GM18517 (cell line): ENCODE measurements at regions not wholly inside any gene's neighbourhood (a gene's known extent, or its start where the extent isn't known, plus 50 kb on each side); places are given as distances from the start of the nearest gene placed in this dataset.

ENCODE experiments used
- ATAC-seq: cut with Tn5 transposase; IDR thresholded peaks from one replicate; pipeline ENCODE4 v1.9.1; 2021; ENCODE audit warnings: mild to moderate bottlenecking, moderate library complexity; ENCODE audit not compliant: unreplicated experiment

DNA sequence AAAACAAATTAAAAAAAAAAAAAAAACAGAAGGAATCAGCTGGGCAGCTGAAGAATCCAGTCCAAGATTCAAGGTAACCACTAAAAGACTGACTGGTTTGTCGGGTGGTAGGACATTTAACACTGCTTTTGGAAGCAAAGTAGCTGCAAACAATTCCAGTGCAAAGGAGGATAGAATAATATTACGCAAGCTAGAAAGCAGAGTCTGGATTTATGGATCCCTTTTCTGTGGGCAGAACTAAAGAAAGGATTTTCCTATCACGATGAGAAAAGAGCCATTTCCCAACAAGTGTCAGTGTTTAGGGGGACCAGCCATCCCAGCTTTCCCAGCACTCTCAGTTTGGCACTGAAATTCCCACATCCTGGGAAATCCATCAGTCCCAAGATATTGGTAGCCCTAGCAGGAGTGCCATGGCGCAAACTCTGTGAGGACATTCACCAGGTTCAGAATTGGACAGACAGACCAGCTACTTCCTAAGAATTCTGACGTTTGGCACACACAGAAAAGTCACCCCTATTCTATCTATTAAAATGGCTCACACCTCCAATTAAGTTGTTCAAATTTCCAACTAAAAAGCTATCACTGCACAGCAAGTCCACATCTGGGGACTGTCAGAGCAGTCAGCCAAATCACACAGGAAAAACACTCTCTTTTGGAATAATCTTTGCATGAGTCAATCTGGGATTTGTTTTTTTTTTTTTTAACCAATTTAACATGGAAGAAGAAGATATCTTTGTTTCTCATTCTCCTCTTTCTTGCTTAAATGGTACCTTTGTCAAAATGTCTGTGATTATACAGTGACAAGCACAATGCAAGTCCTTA lies 356.8 kb upstream of the ARID1B start:
- no peak for ATAC-seq

DNA sequence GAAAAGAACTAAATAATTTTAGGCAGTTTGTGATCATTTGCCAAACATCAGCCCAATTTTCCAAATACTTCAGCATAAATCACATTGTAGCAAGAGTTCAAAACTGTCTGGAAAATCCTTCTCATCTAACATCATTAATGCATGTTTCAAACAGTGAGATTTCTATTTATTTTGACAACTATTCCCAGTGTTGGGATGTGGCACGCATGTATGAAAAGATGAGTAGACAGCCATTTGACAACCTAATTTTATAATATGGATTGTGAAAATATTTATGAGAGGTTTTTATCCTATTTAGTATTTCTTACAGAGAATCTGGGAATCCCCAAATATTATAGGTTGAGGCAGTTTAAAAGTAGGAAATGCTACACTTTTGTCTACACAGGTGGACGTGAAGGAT lies 357.6 kb upstream of the ARID1B start:
- ATAC-seq: no peak

DNA sequence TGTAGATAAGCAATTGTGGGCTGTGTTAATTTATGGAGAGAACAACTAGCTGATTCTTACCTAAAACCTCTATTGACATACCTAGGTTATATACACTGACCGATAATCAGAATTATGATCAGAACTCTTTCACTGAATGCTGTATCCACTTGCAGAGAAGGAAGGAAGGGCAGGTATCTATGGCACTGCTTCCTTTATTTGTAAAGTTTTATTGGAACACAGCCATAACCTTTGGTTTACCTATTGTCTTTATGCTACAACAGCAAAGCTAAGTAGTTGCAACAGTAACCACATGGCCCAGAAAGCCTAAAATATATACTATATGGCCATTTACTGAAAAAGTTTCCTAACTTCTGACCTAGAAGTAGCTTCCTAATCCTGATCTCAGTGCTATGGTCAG lies 358.9 kb upstream of the ARID1B start:
- no peak for ATAC-seq

DNA sequence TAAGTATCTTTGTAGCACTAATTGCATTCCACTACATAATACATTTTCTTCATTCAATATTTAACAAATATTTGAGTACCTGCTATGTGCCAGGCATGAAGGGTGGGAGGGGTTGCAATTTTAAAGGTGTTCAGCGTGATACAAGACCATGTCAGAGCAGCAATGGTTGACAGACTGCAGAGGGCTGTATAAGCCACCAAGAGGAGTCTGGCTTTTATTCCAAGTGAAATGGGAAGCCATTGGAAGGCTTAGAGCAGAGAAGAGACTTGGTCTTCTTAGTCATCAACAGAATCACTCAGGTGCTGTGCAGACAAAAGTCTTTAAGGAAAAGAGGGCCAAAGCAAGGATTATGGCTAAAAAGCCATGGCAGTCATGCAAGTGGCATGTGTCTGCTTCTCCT lies 360.8 kb upstream of the ARID1B start:
- no peak for ATAC-seq

DNA sequence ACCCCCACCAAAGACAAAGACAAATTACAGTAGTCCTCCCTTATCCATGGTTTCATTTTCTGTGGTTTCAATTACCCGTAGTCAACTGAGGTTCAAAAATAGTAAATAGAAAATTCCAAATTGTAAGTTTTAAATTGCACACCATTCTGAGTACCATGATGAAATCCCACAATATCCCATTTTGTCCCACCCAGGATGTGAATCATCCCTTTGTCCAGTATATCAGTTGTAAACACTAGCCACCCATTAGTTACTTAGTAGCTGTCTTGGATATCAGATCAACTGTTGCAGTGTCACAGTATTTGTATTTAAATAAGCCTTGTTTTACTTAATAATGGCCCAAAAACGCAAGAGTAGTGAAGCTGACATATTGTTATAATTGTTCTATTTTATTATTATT lies 364.0 kb upstream of the ARID1B start:
- no peak for ATAC-seq

DNA sequence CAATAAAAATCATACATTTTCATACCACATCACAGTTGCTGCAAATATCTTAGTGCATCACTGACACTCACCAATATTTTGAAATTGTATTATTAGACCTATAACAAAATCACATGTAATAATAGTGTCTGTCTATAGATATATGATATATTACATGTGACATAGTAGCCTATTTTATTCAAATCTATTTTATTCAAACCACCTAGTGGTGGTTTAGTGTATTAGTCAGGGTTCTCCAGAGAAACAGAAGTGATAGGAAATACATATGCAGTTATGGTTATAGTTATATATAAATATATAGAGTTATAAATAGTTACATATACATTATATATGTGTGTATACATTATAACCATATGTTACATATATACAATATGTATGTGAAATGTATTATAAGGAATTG lies 366.5 kb upstream of the ARID1B start:
- no peak for ATAC-seq

DNA sequence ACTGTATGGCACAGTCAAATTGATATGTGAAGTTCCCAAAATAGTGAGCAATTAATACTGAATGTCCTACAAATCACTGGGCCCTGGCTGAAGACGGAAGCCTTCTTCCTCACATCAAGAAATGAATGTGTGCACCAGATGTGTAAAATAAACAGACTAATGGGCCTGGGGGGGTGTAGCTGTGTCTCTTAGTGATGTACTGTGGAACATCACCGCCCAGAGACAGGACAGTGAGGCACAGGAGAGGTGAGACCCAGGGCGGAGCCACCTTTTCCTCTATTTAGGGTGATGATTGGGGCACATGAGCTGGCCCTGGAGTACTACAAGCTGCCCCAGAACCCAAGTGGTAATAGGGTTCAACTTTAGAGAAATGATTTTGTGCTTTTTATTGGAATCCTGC lies 368.5 kb upstream of the ARID1B start:
- ATAC-seq: no peak

DNA sequence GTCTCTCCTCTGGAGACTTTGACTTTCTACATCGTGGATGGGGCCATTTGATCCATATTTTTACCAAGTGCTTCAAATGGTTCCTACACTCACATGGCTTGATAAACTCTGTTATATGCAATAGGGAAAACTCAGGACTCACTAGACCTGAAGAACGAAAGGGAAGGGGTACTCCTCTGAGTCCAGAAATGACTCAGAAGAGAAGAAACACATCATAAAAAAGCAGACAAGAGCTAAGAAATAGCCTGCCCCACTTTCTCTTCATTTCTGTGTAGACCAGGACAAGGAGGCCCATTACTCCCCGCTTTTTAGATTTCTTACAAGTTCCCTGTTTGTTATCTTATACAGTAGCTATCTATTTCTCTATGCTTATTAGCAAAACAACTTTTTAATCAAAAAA lies 369.8 kb upstream of the ARID1B start:
- ATAC-seq: no peak

DNA sequence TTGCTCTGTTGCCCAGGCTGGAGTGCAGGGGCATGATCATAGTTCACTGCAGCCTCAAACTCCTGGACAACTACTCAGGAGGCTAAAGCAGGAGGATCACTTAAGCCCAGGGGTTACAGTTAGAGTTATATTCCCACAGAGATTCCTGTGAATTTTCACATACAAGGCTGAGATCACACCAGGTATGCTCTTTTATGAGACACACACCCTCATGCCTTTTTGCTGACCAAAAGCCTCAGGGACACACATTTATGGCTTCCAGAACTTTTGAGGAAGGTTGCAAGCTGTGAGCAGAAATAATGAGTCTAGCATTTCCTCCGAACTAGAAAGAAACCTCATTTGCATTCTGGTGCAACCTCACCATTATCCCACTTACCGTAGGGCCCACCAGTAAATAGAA lies 370.5 kb upstream of the ARID1B start:
- ATAC-seq: no peak

DNA sequence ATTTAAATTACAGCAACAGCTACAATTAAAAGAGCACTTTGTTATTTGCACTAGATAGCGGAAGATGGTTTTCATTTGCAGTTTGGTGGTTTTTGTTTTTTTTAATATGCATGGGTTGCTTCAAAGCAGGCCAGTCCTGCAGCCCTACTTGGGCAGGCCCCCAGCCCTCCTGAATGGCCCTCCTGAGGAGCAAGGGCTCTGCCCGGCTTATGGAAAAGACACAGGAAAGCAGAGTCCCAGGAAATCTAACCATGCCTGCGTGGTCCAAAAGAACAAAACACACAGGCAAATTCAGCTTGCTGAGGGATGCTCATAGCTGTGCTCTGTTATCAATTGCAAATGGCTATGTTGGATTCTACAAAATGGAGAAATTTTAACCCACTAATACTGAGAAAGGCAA lies 371.1 kb upstream of the ARID1B start:
- ATAC-seq: no peak

DNA sequence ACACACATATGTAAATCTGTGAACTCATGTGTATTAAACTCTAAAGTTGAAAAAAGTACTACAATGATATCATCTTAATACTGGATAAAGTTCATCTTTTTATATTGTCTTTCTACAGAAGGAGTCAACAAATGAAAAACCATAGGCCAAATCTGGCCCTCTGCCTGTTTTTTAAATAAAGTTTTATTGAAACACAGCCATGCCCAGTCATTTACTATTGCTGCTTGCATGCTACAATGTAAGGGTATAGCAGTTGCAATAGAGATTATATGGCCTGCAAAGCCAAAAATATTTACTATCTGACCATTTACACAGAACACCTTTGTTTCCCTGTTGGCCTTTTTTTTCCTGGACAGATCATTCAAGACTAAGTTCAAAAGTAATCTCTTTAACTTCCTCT lies 374.6 kb upstream of the ARID1B start:
- no peak for ATAC-seq

DNA sequence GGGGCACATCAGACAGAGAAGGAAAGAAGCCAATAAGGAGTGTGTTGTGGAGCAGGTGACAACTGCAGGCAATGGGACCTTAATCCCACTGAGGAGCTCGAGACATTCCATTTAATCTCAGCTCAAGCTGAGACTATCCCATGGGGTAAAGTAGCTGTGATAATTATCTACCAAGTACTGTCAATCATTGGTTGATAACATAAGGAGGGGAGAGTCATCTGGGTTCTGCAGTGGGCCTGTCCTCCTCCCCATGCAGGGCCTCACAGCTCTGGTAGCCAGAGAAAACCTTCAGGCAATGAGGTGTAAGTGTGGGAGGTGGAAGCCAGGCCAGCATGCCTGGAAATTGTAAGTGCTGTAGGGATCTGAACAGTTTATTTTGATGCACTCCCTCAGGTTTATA lies 375.0 kb upstream of the ARID1B start:
- ATAC-seq: no peak

DNA sequence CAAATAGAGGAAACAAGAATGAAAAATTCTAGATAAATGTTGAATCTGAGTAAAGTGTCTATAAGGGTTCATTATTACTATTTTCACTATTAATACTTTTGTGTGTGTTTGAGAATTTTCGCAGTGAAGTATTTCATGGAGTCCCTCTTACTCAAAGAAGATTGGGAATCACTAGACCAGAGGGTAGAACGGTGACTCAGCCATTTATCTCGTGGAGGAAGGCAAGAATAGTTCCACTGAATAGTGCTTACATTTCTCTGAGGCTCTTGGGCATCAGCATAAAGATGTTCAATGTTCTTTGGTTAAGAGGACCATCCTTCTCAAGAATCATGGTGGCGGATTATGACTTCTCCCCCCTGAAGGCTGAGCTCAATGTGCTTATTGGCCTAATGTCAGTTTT lies 376.7 kb upstream of the ARID1B start:
- no peak for ATAC-seq

DNA sequence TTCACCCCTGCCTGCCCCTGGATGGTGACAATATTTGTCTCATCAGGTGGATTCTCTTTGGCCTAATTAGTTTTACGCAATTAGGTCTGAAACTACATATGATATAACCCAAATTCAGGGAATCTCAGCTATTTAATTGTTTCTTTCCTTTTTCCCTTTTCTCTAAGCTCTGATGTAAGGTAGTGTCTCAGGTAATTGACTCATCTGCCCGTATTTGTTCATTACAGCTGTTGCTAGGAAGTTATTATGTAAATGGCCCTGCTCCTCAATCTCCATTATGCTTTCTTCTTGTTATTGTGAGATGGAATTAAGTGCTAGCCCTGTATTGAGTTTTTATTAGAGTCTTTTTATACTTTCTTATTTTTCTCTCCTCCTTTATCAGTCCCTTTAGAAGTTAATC lies 378.2 kb upstream of the ARID1B start:
- no peak for ATAC-seq

DNA sequence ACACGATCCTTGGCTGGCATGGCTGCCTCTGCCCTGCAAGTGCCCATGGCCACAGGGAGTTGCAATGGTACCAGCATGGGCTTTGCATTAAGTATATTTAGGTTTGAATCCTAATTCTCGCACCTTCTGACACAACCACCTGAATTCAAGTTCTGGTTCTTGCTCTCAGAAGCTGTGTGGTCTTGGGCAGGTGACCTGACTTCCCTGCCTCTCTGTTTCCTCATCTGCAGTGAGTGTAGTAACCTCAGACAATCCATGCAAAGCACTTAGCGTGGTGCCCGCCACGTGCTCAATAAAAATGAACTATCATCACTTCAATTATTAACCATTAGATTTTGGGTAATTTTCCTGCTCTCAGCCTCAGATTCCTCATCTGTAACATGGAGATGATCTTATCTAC lies 378.8 kb upstream of the ARID1B start:
- no peak for ATAC-seq

DNA sequence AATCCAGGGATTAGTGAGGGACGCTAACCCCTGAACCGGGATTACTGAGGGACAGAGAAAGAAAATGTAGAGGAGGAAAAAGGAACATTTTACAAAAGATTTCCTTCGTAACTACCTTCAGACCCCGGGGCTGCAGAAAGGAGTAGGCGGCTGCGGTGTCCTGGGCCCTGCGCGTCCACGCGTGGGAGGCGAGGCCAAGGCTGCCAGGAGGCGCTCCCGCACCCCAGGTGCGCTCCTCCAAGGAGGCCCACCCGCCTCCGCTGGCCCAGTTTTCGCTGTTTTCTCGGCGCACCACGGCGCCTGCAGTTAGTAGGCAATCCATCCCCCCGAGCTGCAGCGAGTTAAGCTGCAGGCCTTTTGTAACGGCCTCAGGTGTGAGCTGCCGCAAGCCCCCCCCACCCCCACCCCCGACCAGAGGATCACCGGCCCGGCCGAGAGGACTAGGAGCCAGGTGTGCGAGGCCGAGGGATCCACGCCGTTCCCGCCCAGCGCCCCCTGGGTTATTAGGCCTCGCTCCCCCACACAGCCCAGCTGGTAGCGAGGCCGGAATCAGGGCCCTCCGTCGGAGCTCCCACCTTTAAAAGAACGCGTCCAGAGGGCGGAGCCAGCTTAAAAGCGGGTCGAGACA lies 380.3 kb upstream of the ARID1B start:
- ATAC-seq: no peak

DNA sequence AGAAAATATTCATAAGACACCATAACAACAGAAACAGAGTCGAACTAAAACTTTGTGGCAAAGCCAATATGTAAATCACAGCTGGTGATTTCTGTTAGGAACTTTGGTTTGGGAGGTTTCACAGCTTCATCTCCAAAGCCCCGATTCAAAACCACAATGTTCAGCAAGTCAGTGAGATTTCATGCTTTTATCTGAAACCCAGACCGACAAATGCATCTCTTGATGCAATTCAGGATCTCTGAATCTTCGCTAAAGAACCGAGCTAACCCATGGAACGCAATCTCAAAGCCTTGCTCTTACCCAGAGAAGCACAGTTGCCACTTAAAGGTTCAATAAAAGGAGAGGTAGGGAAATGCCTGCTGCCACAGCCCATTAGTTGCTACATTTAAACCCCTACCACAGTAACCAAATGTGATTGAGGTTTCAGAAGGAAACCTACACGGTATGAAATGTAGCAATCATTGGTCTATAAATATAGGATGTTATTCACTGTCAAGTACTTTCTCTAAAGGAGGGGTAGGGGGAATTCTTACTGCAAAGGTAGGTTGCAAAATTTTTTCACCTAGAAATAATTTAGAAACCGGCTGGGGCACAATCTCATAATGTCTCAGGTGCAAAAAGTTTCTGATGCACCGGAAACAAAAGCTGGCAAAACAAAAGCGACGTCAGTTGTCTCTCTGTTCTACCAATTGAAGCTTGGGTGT lies 381.0 kb upstream of the ARID1B start:
- peak; percentile 54 for ATAC-seq

DNA sequence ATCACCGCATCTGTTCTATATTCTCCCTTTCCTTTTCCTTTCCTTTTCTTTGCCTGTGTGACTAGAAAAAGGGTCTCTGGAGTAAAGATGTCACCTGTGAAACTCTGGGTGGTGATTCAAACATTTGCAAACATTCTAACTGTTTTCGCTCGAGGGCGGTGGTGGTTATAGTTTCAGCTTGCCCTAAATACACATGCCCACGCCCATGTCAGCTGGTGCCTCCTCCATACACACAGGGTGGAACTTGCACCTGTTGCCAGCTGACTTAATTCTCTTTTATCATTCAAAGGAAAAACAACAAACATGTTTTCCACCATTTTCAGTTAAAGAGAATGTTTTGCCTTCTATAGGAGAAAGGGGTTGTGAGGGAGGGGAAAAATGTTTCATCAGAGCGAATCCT lies 381.9 kb upstream of the ARID1B start:
- peak; percentile 77 for ATAC-seq

DNA sequence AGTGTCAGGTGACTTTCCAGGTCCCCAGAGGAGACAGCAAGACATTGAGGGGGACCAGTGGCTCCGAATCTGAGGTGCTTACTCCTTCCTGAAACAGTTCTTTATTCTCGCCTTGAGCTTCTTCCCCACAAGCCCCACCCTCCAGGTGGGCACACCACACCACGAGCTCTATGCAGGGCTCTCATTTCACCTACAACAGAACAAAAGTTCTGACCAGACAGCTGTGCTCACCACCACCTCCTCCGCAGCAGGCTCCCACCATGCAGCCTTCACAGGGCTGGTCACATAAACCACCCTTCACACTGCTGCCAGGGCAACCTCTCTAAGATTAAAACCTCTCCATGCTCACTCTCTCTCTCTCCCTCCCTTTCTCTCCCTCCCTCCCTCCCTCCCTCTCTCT lies 384.5 kb upstream of the ARID1B start:
- ATAC-seq: no peak

DNA sequence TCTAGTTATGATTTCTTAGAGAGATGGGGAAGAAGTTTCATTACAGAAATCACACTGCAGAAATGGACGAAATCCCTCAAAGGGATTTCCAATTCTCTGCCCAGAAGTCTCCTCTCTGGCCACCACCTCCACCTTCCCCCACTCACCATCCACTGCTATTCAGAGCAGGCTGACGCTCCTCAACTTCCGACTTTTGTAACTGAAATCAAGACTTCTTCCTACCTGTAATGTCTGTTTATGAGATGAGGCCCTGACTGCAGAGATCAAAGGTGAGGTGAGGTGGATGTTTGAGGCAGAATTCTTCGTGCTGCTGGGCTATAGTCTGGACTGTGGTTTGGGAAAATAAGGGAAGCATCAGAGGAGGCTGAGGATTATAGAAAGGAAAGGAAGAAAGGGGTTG lies 385.2 kb upstream of the ARID1B start:
- ATAC-seq: no peak

DNA sequence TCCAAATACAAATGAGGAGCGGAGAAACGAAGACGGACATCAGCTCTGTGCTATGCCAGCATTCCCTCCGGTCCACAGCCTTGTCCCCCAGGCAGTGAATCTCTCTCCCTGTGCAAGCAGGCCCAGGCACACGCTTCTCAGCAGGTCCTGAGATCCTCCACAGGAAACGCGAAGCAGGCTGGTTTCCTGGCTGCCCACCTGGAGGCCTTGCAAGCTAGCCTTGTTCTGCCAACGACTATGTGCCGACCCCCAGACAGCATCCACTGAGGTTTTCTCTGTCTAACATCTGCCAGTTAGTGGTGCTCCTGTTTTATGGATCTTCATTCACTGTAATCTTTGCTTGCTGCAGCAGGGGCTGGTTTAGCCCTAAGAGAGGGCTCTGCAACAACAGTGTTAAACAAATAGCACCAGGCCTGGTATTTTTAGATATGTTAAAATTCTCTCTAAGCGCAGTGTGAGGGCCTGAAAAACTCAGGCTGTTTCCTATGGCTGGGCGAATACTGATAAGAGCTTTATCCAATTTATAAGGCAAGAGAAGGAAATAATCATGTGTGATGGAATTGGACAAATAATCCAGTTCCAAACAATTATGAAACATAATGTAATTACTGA lies 386.0 kb upstream of the ARID1B start:
- ATAC-seq: no peak

DNA sequence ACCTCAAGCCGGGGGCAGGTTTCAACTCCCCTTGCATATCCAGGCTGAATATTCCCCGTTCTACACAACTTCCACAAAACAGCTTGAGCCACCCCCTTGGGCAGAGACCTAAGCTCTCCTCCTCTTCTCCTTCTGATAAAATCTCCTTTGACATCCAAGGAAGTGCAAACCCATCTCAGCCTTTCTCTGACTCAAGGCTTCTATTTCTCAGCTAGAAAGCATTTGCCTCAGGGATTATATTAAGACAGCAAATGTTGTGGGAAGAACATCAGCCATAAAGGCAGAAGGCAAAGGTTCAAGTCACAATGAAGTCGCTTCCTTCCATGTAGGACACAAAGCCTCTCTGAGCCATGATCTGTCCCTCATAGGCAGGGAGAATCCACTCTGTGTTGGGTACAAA lies 386.6 kb upstream of the ARID1B start:
- ATAC-seq: no peak
